Panc1 (cell line): ENCODE measurements at regions not wholly inside any gene's neighbourhood (a gene's known extent, or its start where the extent isn't known, plus 50 kb on each side); places are given as distances from the start of the nearest gene placed in this dataset.

ENCODE experiments used
- ATAC-seq: fragments of 200-7000 bp; cut with Tn5 transposase; 2 replicates; pipeline ENCODE4 v1.9.1; 2020; ENCODE audit warnings: mild to moderate bottlenecking, moderate library complexity
- BruUV-seq: library from RNA; stranded (reverse); fragments of 400-500 nt; replicated peaks from 2 replicates; lab custom pipeline; 2021; lab: Mats Ljungman, UMichigan
- CTCF ChIA-PET: fragments of 300-600 bp; sonication (Branson Sonifier 250); formaldehyde crosslinking; loops from one replicate; lab custom pipeline; 2022; ENCODE audit warnings: antibody characterized with exemption; lab: Charles Lee
- POLR2A ChIA-PET: fragments of 300-600 bp; sonication (Branson Sonifier 250); formaldehyde crosslinking; loops from one replicate; lab custom pipeline; 2022; ENCODE audit warnings: antibody characterized with exemption; lab: Charles Lee
- DNase-seq: peaks from one replicate; pipeline ENCODE4 v3.0.0-alpha.2; 2010; ENCODE audit warnings: low read depth, low spot score
- H3K27ac ChIP-seq: 2 replicates; pipeline ENCODE4 v1.5.1; 2011; ENCODE audit warnings: mild to moderate bottlenecking, low read length, inconsistent platforms
- H3K27me3 ChIP-seq: fragments of 200-500 bp; sonication (Bioruptor generic); 2 replicates; pipeline ENCODE4 v1.6.0; 2014; ENCODE audit warnings: low read length, inconsistent platforms; ENCODE audit not compliant: control insufficient read depth, insufficient read depth
- H3K36me3 ChIP-seq: fragments of 200-500 bp; sonication (Bioruptor generic); 2 replicates; pipeline ENCODE4 v1.5.1; 2014; ENCODE audit warnings: inconsistent platforms, mild to moderate bottlenecking, low read length, moderate library complexity; ENCODE audit not compliant: control insufficient read depth, insufficient read depth
- H3K4me1 ChIP-seq: 2 replicates; pipeline ENCODE4 v1.5.1; 2011; ENCODE audit warnings: inconsistent platforms, mild to moderate bottlenecking, low read length, moderate library complexity; ENCODE audit not compliant: control insufficient read depth, insufficient read depth
- H3K4me3 ChIP-seq, 2 experiments: 2 replicates each; pipeline ENCODE4 v1.5.1; 2011 to 2012; ENCODE audit warnings: low read depth in 2 of 2, low read length in 2 of 2, mild to moderate bottlenecking in 2 of 2, inconsistent platforms in 1 of 2, moderate library complexity in 1 of 2
- H3K9me3 ChIP-seq: fragments of 200-500 bp; sonication (Bioruptor generic); 2 replicates; pipeline ENCODE4 v1.5.1; 2014; ENCODE audit warnings: low read depth, mild to moderate bottlenecking, inconsistent platforms, low read length, moderate library complexity; ENCODE audit not compliant: control insufficient read depth, insufficient read depth
- POLR2AphosphoS5 ChIP-seq: IDR thresholded peaks from 2 replicates; pipeline ENCODE4 v1.6.1; 2012; ENCODE audit warnings: mild to moderate bottlenecking, low read depth, low read length, moderate library complexity
- SIN3A ChIP-seq: IDR thresholded peaks from 2 replicates; pipeline ENCODE4 v1.6.1; 2012; ENCODE audit warnings: low read depth, mild to moderate bottlenecking, low read length, moderate library complexity, borderline replicate concordance; ENCODE audit not compliant: insufficient read depth
- TCF7L2 ChIP-seq: IDR thresholded peaks from 2 replicates; pipeline ENCODE4 v1.6.1; 2011; ENCODE audit warnings: mild to moderate bottlenecking, low read depth, low read length, inconsistent platforms
- in situ Hi-C: cut with HindIII; loops from 2 replicates; pipeline ENCODE4 v1.10.0; 2016; ENCODE audit warnings: low sequenced_read_pairs, low pct_unique_long_range_greater_than_20kb
- intact Hi-C: fragments of 100-400 bp; cut with micrococcal nuclease; formaldehyde crosslinking; loops from one replicate; pipeline ENCODE4 v1.10.0; 2022; ENCODE audit not compliant: unreplicated experiment
- TF ChIP-seq, protein P1 (sequence below), 2 experiments: IDR thresholded peaks; 2 replicates each; pipeline ENCODE4 v1.6.1; 2011 to 2012; ENCODE audit warnings: low read depth in 2 of 2, control low read depth in 1 of 2, low read length in 1 of 2, mild to moderate bottlenecking in 1 of 2, moderate library complexity in 1 of 2; ENCODE audit not compliant: insufficient read depth in 1 of 2
- TF ChIP-seq, protein P2 (sequence below): fragments of 450-650 bp; IDR thresholded peaks from 2 replicates; pipeline ENCODE4 v1.5.1; 2017; ENCODE audit warnings: mild to moderate bottlenecking

GRCh38 chr17:13266606-13267005 lies 248.8 kb upstream of the ELAC2 start:
- Histone ChIP-seq H3K27me3 (no peaks in the 10 kb centered on the region), H3K27ac (no peak overlapping the region), H3K9me3 (no peaks in the 10 kb centered on the region), H3K36me3 (no peaks in the 10 kb centered on the region), H3K4me1 (no peaks in the 10 kb centered on the region), H3K4me3 (no peak overlapping the region)
- no TSS peak for BruUV-seq
- DNase-seq (no peak), ATAC-seq (no peak)
- POLR2A ChIA-PET: no interaction called here
- in situ Hi-C loops: no loop called here
- TF ChIP-seq, protein P1, sequence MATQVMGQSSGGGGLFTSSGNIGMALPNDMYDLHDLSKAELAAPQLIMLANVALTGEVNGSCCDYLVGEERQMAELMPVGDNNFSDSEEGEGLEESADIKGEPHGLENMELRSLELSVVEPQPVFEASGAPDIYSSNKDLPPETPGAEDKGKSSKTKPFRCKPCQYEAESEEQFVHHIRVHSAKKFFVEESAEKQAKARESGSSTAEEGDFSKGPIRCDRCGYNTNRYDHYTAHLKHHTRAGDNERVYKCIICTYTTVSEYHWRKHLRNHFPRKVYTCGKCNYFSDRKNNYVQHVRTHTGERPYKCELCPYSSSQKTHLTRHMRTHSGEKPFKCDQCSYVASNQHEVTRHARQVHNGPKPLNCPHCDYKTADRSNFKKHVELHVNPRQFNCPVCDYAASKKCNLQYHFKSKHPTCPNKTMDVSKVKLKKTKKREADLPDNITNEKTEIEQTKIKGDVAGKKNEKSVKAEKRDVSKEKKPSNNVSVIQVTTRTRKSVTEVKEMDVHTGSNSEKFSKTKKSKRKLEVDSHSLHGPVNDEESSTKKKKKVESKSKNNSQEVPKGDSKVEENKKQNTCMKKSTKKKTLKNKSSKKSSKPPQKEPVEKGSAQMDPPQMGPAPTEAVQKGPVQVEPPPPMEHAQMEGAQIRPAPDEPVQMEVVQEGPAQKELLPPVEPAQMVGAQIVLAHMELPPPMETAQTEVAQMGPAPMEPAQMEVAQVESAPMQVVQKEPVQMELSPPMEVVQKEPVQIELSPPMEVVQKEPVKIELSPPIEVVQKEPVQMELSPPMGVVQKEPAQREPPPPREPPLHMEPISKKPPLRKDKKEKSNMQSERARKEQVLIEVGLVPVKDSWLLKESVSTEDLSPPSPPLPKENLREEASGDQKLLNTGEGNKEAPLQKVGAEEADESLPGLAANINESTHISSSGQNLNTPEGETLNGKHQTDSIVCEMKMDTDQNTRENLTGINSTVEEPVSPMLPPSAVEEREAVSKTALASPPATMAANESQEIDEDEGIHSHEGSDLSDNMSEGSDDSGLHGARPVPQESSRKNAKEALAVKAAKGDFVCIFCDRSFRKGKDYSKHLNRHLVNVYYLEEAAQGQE (IDR thresholded peaks at IDR 0.05; ENCODE audit: insufficient read depth in 1 of 2, low read depth in 2 of 2, low read length in 1 of 2): no peak
- TF ChIP-seq POLR2AphosphoS5: no peak
- no peak for TF ChIP-seq SIN3A
- no peak for TF ChIP-seq TCF7L2
- TF ChIP-seq, protein P2, sequence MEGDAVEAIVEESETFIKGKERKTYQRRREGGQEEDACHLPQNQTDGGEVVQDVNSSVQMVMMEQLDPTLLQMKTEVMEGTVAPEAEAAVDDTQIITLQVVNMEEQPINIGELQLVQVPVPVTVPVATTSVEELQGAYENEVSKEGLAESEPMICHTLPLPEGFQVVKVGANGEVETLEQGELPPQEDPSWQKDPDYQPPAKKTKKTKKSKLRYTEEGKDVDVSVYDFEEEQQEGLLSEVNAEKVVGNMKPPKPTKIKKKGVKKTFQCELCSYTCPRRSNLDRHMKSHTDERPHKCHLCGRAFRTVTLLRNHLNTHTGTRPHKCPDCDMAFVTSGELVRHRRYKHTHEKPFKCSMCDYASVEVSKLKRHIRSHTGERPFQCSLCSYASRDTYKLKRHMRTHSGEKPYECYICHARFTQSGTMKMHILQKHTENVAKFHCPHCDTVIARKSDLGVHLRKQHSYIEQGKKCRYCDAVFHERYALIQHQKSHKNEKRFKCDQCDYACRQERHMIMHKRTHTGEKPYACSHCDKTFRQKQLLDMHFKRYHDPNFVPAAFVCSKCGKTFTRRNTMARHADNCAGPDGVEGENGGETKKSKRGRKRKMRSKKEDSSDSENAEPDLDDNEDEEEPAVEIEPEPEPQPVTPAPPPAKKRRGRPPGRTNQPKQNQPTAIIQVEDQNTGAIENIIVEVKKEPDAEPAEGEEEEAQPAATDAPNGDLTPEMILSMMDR: no peak
- intact Hi-C loops: no loop called here
- CTCF ChIA-PET: no interaction called here

- DNase-seq: no peak
- POLR2A ChIA-PET: no interaction called here
- H3K27me3 ChIP-seq: no peaks in the 10 kb centered on the region
Observed at GRCh38 chr17:13265311-13265710, 247.5 kb upstream of the ELAC2 start.

More at GRCh38 chr17:13265311-13265710, 247.5 kb upstream of the ELAC2 start:
- no peaks in the 10 kb centered on the region for H3K9me3 ChIP-seq
- H3K36me3 ChIP-seq: no peaks in the 10 kb centered on the region
- no peak overlapping the region for H3K27ac ChIP-seq
- no peak overlapping the region for H3K4me3 ChIP-seq
- no peaks in the 10 kb centered on the region for H3K4me1 ChIP-seq
- in situ Hi-C loops (no loop called here), intact Hi-C loops (no loop called here)
- ATAC-seq: no peak
- no peak for TF ChIP-seq TCF7L2
- TF ChIP-seq, protein P2: no peak
- no peak for TF ChIP-seq POLR2AphosphoS5
- TF ChIP-seq SIN3A: no peak
- TF ChIP-seq, protein P1 (IDR thresholded peaks at IDR 0.05; ENCODE audit: insufficient read depth in 1 of 2, low read depth in 2 of 2, low read length in 1 of 2): no peak
- no TSS peak for BruUV-seq
- CTCF ChIA-PET: no interaction called here
